COLO829 (cell line): ENCODE measurements at regions not wholly inside any gene's neighbourhood (a gene's known extent, or its start where the extent isn't known, plus 50 kb on each side); places are given as distances from the start of the nearest gene placed in this dataset.

ENCODE experiments used
- DNase-seq: peaks from one replicate; pipeline ENCODE4 v3.0.0; 2012; ENCODE audit warnings: low spot score

DNA sequence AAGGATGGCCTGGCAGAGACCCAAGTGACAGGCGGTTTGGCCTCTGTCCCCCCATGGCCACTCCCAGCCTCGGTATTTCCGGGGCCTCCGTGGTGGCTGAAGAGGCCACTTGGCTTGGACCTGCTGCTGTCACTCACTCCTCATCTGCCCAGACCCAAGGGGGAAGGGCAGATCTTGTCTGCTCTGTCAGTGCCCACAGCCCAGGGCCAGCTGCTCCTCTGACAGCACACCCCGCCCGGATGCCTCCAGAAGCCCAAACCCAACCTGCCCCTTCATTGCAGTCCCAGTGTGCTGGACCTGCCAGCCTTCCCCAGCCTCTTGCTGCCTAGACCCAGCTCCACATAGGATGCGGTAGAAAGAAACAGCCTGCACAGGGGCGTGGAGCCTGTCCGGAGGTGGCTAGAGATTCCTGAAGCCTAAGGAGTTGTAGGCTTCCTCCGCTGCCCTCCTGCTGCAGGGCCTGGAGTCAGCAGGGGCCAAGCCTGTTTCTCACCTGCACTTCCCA is 52.0 kb downstream of the MAGEF1 start:
- DNase-seq = no peak

DNA sequence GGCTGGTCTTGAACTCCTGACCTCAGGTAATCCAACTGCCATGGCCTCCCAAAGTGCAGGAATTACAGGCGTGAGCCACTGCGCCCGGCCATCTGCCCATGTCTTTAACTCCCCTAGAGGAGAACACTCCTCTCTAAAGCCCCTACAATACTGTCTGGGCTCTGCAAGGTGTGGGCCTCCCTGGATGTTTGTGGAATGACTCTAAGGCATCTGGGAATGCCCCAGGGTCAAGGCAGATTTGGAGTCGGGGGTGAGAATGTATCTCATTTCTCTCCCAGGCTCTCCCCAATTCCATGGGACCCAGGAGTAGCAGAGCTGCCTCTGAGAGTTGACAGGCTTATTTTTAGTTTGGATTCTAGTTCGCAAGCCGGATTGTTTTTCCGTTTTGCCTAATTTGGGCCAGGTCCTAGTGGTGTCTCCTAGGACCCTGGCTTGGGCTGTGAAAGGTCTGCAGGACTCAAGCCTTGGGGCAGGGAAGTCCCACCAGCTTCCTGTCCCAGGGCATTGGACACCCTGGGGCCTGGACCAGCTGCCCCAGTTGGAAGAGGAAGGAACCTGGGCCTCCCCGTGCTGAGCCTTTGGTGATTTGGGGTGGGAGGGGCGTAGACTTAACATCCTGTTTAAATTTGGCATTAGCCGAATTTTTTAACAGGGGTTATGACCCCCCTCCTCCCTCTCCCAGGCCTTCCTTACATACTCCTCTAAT is 53.5 kb downstream of the MAGEF1 start:
- DNase-seq = no peak

DNA sequence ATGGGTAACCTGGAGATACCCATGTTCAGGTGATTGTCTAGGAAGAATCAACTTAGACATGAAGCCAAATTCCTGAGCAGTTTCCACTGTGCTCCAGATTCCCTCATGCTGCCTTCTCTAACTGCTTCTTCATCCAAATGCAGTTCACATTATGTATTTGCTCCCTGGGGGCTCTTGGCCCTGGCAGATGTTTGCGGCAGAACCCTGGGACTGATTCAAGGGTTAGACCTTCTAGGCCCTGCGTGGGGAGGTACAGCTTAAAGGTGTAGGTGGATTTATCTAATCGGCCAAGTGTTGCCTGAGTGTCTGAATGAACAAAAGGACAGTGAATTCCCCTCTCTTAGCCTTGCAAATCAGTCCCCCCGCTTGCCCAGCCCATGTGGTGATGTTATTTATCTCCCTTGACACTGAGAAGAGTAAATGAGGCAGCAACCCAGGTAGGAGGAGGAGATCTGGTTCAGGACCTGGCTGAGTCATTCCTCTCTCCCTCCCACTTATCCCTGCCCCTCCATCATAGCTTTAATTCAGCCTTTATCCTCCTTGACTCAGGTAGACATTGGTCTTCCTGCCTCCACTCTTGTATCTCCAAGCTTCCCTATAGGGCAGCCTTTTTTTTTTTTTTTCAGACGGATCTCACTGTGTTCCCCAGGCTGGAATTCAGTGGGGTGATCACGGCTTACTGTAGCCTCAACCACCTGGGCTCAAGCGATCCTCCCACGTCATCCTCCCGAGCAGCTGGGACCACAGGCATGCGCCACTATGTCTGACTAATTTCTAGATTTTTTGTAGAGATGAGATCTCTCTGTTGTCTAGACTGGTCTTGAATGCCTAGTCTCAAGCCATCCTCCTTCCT is 54.8 kb downstream of the MAGEF1 start:
- no peak for DNase-seq

DNA sequence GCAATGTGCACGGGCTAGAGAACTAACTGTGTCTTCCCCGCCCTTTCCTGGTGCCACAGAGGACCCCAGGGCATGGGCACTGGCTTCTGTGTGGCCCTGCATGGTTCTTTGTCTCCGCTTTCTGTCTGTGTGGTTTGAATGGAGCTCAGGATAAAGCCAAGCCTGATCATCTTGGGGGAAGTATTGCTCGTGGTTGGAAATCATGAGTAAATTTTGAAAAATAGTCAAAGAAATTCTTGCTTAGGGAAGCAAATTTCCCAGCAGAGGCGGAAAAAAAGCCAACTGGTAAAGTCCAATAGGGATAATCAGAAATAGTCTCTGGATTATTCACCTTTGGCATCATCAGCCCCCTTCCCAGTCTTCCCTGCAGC is 55.4 kb downstream of the MAGEF1 start:
- DNase-seq = no peak

DNA sequence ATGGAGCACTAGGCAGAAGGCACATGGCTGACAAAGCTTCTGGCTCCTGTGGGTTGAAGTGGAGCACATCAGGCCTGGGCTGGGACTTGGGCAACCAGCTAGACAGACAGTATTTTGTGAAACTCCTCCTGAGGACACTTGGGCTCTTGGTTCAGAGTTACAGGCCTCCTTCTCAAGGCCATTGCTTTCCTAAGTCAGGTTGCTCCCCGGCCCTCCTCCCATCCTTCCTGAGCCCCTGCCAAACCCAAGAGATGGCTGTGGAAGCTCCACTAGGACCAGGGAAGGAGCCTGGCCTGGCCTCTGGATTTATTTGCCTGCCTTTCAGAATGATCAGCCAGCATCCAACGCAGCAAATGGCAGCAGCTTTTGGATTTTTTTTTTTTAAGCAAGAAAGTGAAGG is 56.3 kb downstream of the MAGEF1 start:
- DNase-seq = no peak

DNA sequence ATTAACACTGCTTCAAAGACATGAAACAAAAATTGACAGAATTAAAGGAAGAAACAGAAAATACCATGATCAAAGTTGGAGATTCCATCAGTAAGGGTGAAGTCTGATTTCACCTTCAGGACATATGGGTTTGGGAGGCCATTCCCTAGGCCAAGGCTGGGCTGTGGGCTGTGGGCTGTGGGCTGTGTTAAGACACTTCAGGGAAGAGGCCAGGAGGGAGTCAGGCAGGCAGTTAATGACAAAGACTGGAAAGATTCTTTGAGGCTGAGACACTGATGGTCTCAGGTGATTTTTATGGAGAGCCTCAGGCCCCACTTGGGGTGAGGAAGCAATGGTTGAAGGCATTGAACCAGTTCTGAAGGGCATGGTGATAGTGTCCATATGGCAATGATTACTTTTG is 57.5 kb downstream of the MAGEF1 start:
- DNase-seq = no peak

DNA sequence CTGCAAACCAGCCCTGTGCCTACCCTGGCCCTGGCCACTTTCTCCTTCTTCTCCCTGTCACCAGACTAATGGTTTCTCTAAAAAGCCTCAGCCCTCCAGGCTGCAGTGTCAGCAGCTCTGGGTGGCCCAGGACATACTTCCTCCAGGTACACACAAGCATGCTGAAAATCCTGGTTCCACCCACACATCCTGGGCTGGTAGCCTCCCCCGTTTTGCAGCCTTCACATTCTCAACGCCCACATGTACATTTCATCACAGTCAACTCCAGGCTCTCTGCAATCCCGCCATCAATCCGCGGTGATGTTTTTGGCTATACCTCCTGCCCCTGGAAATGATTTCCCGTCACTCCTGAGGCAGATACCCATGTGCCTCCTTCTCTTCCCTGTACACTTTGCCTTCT is 59.4 kb downstream of the MAGEF1 start:
- no peak for DNase-seq

DNA sequence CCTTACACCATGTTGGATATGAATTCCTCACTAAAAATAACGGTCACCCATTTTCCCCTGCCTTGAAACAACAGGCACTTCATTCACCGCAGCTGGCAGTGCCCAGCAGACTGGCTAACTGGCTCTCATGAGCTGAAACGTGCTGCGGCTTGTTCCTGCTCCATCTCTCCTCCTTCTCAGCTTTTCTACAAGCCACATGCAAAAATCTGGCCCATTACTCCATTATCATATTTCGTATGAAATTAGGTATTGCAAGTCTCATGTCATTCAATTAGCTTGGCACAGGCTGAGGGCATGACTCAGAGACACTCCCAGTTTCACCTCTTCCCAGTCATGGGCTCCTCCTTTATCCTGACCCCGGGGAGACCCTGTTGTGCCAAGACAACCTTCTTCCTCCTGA is 60.0 kb downstream of the MAGEF1 start:
- no peak for DNase-seq

DNA sequence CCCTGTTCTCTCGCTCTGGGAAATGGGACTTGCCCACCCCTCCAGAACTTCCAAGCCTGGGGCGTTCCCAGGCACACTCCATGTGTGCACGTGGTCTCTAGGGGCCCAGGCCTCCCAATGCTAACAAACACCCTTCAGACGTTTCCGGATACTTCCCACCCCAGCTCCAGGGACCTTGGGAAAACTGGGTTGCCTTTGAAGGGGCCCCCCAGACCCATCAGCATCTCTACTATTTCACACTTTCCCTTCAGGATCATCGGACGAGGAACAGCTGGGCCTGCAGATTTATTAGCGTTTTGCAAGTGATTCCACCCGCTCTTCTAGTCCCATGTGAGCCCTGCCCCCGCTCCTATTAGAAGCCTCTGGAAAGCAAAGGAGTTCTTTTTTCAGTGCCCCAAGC is 63.2 kb downstream of the MAGEF1 start:
- DNase-seq = no peak

DNA sequence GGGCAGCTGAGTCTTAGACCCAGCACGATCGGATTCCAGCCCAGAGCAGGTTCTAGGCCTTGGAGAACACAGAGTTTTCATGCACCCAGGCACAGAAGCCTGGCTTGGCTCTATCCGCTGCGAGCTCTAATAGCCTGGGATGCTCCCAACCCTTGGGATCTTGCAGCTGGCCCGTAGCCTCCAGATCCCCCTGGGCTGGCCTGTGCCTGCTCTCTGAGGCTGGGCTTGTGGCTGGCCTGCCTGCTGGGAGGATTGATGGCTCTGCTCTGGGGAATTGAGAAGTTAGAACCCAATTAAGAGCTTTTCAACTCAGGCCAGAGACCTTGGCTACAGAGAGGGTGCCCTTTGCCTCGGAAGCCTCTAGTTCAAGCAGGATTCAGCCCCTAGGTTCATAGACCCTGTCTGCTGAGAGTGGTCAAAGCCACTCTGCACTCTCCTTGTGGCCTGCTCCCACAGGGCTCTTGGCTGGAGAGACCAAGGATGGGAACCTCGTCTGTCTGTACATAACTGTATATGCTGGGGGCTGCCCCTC is 64.4 kb downstream of the MAGEF1 start:
- no peak for DNase-seq

DNA sequence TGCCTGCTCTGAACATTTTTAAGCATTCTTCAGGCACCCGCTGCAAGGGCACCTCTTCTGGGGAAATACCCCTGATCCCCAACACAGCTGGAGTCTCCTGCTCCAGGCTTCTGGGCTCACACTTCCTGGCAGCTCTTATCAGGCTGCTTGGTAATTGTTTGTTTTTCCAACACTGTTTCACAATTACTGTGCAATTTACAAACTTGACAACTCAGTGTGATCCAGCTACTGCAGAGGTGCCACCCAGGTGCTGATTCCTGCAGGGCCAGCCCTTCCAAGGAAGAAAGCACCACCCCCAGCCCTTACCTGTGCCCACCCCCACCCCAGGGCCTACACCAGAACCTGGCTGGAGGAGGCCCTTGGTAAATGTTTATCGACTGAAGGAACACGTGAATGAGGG is 66.5 kb downstream of the MAGEF1 start:
- no peak for DNase-seq

DNA sequence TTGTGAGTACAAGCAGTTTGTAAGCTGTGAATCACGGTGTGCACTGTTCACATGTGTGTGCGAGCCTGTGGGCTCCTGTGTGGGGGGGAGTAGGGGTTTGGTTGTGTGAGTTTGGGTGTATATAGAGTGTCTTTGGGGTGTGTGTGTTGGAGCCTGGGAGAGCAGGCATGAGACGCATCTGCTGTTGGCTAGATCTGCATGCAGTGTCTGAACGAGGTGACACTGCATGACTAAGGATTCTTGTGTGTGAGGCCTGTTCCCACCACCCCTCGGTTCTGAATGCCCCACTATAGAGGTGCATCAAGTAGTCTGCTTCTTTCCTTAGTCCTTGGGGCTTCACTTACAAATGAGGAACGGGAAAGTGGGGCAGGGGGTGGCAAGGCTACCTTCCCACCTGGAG is 68.4 kb downstream of the MAGEF1 start:
- no peak for DNase-seq

DNA sequence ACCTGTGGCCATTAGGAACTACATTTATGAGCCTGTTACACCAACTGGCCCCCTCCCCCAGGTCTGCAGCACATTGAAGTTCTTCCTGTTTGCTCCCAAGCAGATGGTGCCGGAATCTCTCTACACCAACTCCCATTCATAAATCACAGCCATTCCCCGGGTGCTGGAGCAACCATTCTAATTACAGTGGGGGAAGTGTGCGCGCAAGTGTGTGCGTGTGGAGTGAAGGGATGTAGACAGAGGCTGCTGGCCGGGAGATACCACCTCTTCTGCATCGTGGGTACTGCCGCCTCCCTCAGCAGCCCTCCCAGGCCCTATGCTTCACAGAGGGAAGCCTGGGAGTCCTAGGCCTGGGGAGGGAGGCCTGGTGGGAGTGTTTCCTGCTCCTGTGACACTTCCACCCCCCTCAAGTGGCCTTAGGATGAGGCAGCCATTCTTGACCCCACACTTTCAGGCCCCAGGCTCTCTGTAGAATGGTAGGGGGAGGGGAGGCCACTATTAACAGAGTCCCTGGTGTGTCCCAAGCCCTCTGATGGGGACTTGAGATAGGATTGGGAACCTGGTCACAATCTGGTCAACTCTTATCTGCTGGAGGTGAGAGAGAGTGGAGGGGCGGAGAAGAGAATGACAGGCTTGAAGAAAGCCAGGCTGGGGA is 69.1 kb downstream of the MAGEF1 start:
- DNase-seq = no peak

DNA sequence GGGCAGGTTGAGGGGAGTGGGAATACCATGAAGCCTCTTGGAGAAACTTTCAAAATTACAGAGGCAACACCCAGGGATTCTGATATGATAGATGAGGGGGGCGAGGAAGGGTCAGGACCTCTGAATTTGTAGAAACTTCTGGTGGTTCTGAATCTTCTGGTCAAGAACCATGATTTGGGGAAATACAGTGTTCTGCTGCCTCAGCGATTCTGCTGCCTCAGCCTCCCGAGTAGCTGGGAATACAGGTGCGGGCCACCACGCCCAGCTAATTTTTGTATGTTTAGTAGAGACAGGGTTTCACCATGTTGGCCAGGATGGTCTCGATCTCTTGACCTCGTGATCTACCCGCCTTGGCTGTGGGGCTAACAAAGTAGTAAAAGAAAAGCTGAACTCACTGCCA is 70.4 kb downstream of the MAGEF1 start:
- DNase-seq = no peak

DNA sequence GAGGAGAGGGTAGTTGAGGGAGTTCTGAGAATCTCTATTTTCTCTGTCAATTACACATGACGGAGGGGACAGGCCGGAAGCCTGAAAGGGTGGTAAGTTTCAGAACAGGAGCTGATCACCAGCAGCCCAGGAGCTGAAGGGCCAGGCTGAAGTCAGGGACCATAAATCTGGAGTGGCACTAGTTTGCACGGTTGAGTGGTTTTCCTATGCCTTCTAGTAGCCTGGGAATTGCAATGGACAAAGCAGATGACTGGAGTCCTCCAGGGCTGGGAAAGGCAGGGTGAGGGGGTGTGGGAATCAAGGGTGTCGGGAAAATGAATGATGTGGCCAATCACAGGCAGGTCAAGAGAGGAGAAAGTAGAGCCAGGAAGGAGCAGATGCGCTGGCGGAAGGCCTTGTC is 72.5 kb downstream of the MAGEF1 start:
- DNase-seq = no peak

DNA sequence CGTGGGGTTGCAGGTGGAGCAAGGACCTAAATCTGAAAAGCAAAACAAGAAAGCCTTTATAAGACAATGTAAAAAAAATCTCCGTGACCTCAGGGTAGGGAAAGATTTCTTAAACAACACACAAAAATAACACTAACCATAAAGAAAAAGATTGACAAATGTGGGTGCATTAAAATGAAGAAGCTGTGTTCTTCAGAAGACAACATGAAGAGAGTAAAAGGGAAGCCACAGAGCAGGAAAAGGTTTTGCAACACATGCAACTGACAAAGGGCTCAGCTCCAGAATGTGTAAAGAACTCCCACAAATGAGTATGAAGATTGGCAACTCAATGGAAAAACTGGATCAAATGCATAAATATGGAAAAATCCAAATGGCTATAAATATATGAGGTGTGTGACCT is 74.2 kb downstream of the MAGEF1 start:
- no peak for DNase-seq

DNA sequence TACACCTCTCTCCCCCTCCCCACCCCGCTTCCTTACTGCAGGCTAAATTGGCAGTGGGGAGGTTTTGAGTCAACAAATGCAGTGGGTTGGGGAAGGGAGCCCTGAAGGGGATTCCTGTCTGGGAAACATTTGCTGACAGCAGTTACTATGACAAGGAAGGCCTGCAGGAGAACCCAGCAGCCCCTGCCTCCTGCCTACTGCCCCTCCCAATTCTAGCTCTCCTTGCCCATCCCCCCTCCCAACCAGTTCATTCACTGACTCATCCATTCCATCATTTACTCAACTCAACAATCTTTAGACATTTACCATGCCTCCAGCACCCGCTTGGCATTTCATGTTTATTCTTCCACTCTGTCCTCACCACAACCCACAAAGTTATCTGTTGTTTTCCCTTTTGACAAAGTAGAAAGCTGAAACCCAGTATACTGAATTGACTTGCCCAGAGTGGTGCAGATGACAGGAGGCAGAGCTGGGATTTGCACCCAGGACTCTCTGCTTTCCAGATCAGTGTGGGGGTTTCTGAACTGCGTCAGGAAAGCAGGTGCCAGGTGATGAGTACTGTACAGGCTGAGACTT is 75.0 kb downstream of the MAGEF1 start:
- peak; percentile 97 for DNase-seq

DNA sequence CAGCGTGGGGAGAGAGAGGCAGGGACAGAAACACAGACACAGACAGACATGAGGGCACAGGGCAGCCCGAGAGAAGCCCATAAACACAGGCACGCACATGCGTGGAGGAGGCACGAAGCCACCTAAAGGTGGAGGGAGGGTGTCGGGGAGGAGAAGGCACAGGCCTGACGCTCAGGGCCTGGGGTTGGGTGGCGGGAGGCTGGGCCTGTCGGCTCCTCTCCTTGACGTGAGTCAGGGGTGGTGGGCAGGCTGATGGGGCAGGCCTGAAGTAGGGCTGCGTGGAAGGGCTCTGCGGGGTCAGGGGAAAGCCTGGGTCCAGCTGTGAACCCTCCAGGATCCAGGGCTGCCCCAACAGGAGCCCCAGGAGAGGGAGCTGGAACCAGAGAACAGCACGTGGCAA is 74.2 kb downstream of the EPHB3 start:
- no peak for DNase-seq

DNA sequence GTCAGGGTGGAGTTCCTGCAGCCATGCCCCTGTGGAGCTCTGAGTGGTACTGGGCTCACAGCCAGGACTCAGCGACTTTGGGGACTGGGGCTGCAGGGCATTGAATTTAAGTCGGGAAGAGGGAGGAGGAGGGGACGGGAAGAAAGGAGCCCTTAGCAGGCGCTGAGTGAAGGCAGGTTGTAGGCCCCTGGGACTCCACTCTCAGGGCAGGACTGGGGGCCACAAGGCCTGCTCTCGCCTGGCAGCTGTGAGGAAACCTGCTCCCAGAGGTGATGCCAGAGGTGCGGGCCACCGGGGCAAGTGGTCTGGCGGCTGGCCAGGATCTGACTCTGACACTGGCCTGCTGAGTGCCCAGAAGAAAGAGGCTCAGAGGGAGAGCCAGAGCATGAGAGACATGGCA is 73.5 kb downstream of the EPHB3 start:
- DNase-seq = no peak

DNA sequence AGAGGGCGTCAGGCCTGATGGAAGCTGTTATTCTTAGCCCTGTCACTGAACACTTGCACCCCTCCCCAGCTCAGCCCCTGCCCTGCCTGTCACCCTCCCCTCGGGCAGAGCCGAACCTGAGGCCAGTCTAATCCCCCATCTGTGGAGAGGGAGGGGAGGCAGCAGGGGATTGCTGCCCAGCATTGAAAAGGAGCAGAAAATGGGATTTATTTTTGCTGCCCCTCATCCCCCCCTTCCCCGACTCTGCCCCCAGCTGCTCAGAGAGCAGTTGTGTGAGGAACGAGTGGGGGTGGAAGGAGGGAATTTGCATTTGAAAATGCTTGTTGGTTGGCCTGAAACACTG is 71.6 kb downstream of the EPHB3 start:
- no peak for DNase-seq

DNA sequence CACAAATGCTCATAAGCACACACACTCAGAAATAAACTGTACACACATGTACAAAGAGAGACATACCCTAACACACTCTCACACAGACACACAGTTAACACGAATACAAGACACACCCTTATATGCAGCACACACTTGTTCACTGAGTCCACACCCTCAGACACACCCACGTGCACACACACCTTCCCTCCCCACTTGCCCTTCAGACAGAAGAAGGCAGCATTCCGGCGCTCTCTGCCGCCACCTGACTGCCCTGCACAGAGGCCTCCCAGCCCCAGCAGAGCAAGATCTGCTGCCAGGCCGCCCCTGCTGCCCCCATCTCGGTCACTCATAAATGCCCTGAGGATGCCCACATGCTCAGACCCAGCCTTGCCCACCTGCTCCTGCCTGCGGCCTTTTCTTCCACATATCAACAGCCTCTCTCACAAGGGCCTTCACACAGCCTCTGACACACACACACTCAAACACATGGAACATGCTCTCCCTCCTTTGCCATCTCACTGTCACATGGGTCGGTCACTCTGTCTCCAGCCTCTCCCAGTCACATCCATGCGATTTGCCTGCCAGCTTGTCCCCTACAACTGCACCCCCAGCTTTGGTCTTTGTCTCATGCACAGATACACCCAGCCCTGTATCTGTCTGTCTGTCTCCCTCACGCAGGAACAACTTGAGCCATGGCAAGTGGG is 71.1 kb downstream of the EPHB3 start:
- DNase-seq = no peak
